ENCODE measurements at regions not wholly inside any gene's neighbourhood (a gene's known extent, or its start where the extent isn't known, plus 50 kb on each side); places are given as distances from the start of the nearest gene placed in this dataset.

DNA sequence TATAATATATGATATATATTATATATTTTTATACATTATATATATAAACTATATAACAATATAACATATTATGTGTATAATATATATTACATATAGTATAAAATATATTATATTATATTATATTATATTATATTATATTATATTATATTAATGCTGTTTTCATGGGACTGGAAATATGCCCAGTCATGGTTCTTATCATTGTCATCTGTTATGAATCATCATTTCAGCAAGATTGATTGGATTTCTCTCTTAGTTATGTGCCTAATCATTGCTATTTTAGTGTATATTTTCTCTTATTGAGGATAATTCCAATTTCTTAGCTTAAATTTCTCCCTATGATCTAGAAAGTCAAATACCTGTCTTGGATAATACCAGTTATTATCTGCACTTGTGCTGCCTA is 617.8 kb downstream of the TRIB2 start:
- no peak for TF ChIP-seq CTCF (IDR thresholded peaks at IDR 0.05)
- TF ChIP-seq POLR2A (IDR thresholded peaks at IDR 0.05) = no peak

Data from Peyer's patch (tissue), 4 donors.